GM23248 (cell line): ENCODE measurements at regions not wholly inside any gene's neighbourhood (a gene's known extent, or its start where the extent isn't known, plus 50 kb on each side); places are given as distances from the start of the nearest gene placed in this dataset.

Source experiments
- DNase-seq: peaks from one replicate; pipeline ENCODE4 v3.0.0-alpha.2; 2015
- H2AFZ ChIP-seq: fragments of 200-600 bp; sonication (generic); 2 replicates; pipeline ENCODE4 v1.6.1; 2016; ENCODE audit warnings: antibody characterized with exemption
- H3F3A ChIP-seq: fragments of 200-600 bp; sonication (generic); 2 replicates; pipeline ENCODE4 v1.6.1; 2016; ENCODE audit warnings: mild to moderate bottlenecking, antibody characterized with exemption, mixed run types; ENCODE audit not compliant: insufficient read depth
- H3K27ac ChIP-seq: fragments of 200-600 bp; sonication (generic); 2 replicates; pipeline ENCODE4 v1.5.1; 2016; ENCODE audit warnings: mild to moderate bottlenecking
- H3K27me3 ChIP-seq: fragments of 200-600 bp; sonication (generic); replicated peaks from 2 replicates; pipeline ENCODE4 v1.6.1; 2016; ENCODE audit warnings: mild to moderate bottlenecking; ENCODE audit not compliant: insufficient read depth
- H3K36me3 ChIP-seq: fragments of 200-600 bp; sonication (generic); 2 replicates; pipeline ENCODE4 v1.6.1; 2016; ENCODE audit warnings: low read depth, mild to moderate bottlenecking
- H3K4me1 ChIP-seq: fragments of 200-600 bp; sonication (generic); 2 replicates; pipeline ENCODE4 v1.6.1; 2016; ENCODE audit warnings: mild to moderate bottlenecking; ENCODE audit not compliant: insufficient read depth
- H3K4me2 ChIP-seq: fragments of 200-600 bp; sonication (generic); one replicate; pipeline ENCODE4 v1.6.1; 2016; ENCODE audit warnings: mild to moderate bottlenecking; ENCODE audit not compliant: unreplicated experiment
- H3K4me3 ChIP-seq: fragments of 200-600 bp; sonication (generic); 2 replicates; pipeline ENCODE4 v1.5.1; 2016; ENCODE audit warnings: mild to moderate bottlenecking
- H3K79me2 ChIP-seq: fragments of 200-600 bp; sonication (generic); 2 replicates; pipeline ENCODE4 v1.6.1; 2016; ENCODE audit warnings: mild to moderate bottlenecking; ENCODE audit not compliant: insufficient read depth
- H3K9ac ChIP-seq: fragments of 200-600 bp; sonication (generic); 2 replicates; pipeline ENCODE4 v1.6.1; 2016; ENCODE audit warnings: mild to moderate bottlenecking
- H3K9me2 ChIP-seq: fragments of 200-600 bp; sonication (generic); 2 replicates; pipeline ENCODE4 v1.6.1; 2016; ENCODE audit warnings: mixed run types, mild to moderate bottlenecking, moderate library complexity; ENCODE audit not compliant: insufficient read depth
- H3K9me3 ChIP-seq: fragments of 200-600 bp; sonication (generic); one replicate; pipeline ENCODE4 v1.6.1; 2017; ENCODE audit warnings: low read depth
- H4K20me1 ChIP-seq: fragments of 200-600 bp; sonication (generic); 2 replicates; pipeline ENCODE4 v1.6.0; 2016; ENCODE audit not compliant: insufficient read depth
- EZH2 ChIP-seq: fragments of 200-600 bp; sonication (generic); IDR thresholded peaks from 2 replicates; pipeline ENCODE4 v1.6.1; 2018; ENCODE audit warnings: antibody characterized with exemption, mild to moderate bottlenecking; ENCODE audit not compliant: insufficient read depth, poor library complexity, severe bottlenecking
- EZH2phosphoT487 ChIP-seq: fragments of 200-600 bp; sonication (generic); IDR thresholded peaks from 2 replicates; pipeline ENCODE4 v1.6.1; 2018; ENCODE audit warnings: antibody characterized with exemption, moderate library complexity, mild to moderate bottlenecking, low read depth; ENCODE audit not compliant: insufficient read depth
- WGBS, 2 experiments: methylation state at CpG; one replicate each; pipeline ENCODE4 v1.1.6; 2015 to 2017; ENCODE audit warnings: low lambda C conversion rate in 2 of 2, low coverage in 1 of 2; ENCODE audit errors: missing lambda C conversion rate in 2 of 2; 5-methylcytosine and 5-hydroxymethylcytosine counted together
- in situ Hi-C: fragments of 300-500 bp; cut with MboI; formaldehyde crosslinking; loops from 2 replicates; pipeline ENCODE4 v1.15.0; 2020

GRCh38 chr9:81183761-81184160 is 505.6 kb downstream of the TLE1 start:
- in situ Hi-C loops, result no loop called here
- no peak for DNase-seq
- H3K4me2 ChIP-seq, result no peak overlapping the region

GRCh38 chr9:81182431-81182830 is 506.9 kb downstream of the TLE1 start:
- no peak for TF ChIP-seq EZH2phosphoT487
- no peak for TF ChIP-seq EZH2
- no peak overlapping the region for H3K4me3 ChIP-seq
- in situ Hi-C loops, result no loop called here
- peak; percentile 15 for DNase-seq
- no peak overlapping the region for H3K9ac ChIP-seq
- H3K9me2 ChIP-seq, result no peaks in the 10 kb centered on the region
- H4K20me1 ChIP-seq, result no peaks in the 10 kb centered on the region
- H3K4me1 ChIP-seq, result no peaks in the 10 kb centered on the region
- WGBS, 2 experiments, result 8 to 13% methylated on average over 1 of the region's 1 CpG
- H2AFZ ChIP-seq, result no peak overlapping the region
- H3K27ac ChIP-seq, result no peak overlapping the region
- H3K79me2 ChIP-seq, result no peaks in the 10 kb centered on the region
- no peaks in the 10 kb centered on the region for H3K36me3 ChIP-seq
- H3K27me3 ChIP-seq, result no peaks in the 10 kb centered on the region
- H3F3A ChIP-seq, result no peaks in the 10 kb centered on the region
- no peaks in the 10 kb centered on the region for H3K9me3 ChIP-seq
- H3K4me2 ChIP-seq, result no peak overlapping the region

More at GRCh38 chr9:81183761-81184160, 505.6 kb downstream of the TLE1 start:
- Histone ChIP-seq H3K79me2 (no peaks in the 10 kb centered on the region), H3K36me3 (no peaks in the 10 kb centered on the region), H3K4me1 (no peaks in the 10 kb centered on the region), H4K20me1 (no peaks in the 10 kb centered on the region), H3K9me3 (no peaks in the 10 kb centered on the region), H3K27me3 (no peaks in the 10 kb centered on the region), H3K9ac (no peak overlapping the region), H3K9me2 (no peaks in the 10 kb centered on the region), H3K27ac (no peak overlapping the region), H2AFZ (no peak overlapping the region), H3F3A (no peaks in the 10 kb centered on the region), H3K4me3 (no peak overlapping the region)
- TF ChIP-seq EZH2phosphoT487 (no peak), EZH2 (no peak)
- WGBS, 2 experiments, result 50 to 73% methylated on average over 1 of the region's 1 CpG

GRCh38 chr9:81174023-81174422 is 515.3 kb downstream of the TLE1 start:
- Histone ChIP-seq H3F3A (no peaks in the 10 kb centered on the region), H3K27me3 (no peaks in the 10 kb centered on the region), H3K9ac (no peak overlapping the region), H3K27ac (no peak overlapping the region), H3K4me1 (no peaks in the 10 kb centered on the region), H3K4me2 (no peak overlapping the region), H3K4me3 (no peak overlapping the region), H2AFZ (no peak overlapping the region), H4K20me1 (no peaks in the 10 kb centered on the region), H3K9me3 (no peaks in the 10 kb centered on the region), H3K9me2 (no peaks in the 10 kb centered on the region), H3K79me2 (no peaks in the 10 kb centered on the region), H3K36me3 (no peaks in the 10 kb centered on the region)
- no peak for TF ChIP-seq EZH2phosphoT487
- TF ChIP-seq EZH2, result no peak
- DNase-seq, result no peak
- WGBS, 2 experiments, result 27 to 44% methylated on average over 3 of the region's 3 CpGs
- in situ Hi-C loops, result no loop called here

- no peaks in the 10 kb centered on the region for H3K79me2 ChIP-seq
- H2AFZ ChIP-seq, result no peak overlapping the region
- WGBS, 2 experiments, result 8 to 14% methylated on average over 2 of the region's 2 CpGs
- H3K36me3 ChIP-seq, result no peaks in the 10 kb centered on the region
- no peak overlapping the region for H3K4me2 ChIP-seq
- H3K4me1 ChIP-seq, result no peaks in the 10 kb centered on the region
- no peaks in the 10 kb centered on the region for H3F3A ChIP-seq
- no peak overlapping the region for H3K9ac ChIP-seq
- no peak overlapping the region for H3K27ac ChIP-seq
- in situ Hi-C loops, result no loop called here
- TF ChIP-seq EZH2phosphoT487 (no peak), EZH2 (no peak)
- no peaks in the 10 kb centered on the region for H3K9me3 ChIP-seq
- no peaks in the 10 kb centered on the region for H3K27me3 ChIP-seq
- no peaks in the 10 kb centered on the region for H3K9me2 ChIP-seq
- no peak for DNase-seq
- H4K20me1 ChIP-seq, result no peaks in the 10 kb centered on the region
- no peak overlapping the region for H3K4me3 ChIP-seq
These were observed 517.7 kb downstream of the TLE1 start for GRCh38 chr9:81171689-81172088.

- no peak overlapping the region for H2AFZ ChIP-seq
- H3K9me3 ChIP-seq, result no peaks in the 10 kb centered on the region
- H3F3A ChIP-seq, result no peaks in the 10 kb centered on the region
- no peaks in the 10 kb centered on the region for H3K36me3 ChIP-seq
- H3K4me1 ChIP-seq, result no peaks in the 10 kb centered on the region
- H4K20me1 ChIP-seq, result no peaks in the 10 kb centered on the region
- H3K79me2 ChIP-seq, result no peaks in the 10 kb centered on the region
- H3K4me3 ChIP-seq, result no peak overlapping the region
- no peaks in the 10 kb centered on the region for H3K27me3 ChIP-seq
- in situ Hi-C loops, result no loop called here
- DNase-seq, result no peak
- H3K4me2 ChIP-seq, result no peak overlapping the region
- WGBS, 2 experiments, result 31 to 46% methylated on average over 11 of the region's 11 CpGs
- no peaks in the 10 kb centered on the region for H3K9me2 ChIP-seq
- TF ChIP-seq EZH2phosphoT487 (no peak), EZH2 (no peak)
- H3K27ac ChIP-seq, result no peak overlapping the region
- H3K9ac ChIP-seq, result no peak overlapping the region
These were observed 527.0 kb downstream of the TLE1 start for GRCh38 chr9:81162361-81162760.
